Skin epidermis (tissue), 12 donors: ENCODE measurements at regions not wholly inside any gene's neighbourhood (a gene's known extent, or its start where the extent isn't known, plus 50 kb on each side); places are given as distances from the start of the nearest gene placed in this dataset.

Experiments used
- H3K27ac ChIP-seq, 21 experiments: fragments of 200-600 bp; sonication (generic) in 11 of 21; one replicate each; pipeline ENCODE4 v1.5.0; 2020; ENCODE audit warnings: mild to moderate bottlenecking in 3 of 21, inconsistent platforms in 2 of 21, moderate library complexity in 2 of 21
- H3K4me3 ChIP-seq, 7 experiments: fragments of 200-600 bp; sonication (generic) in 2 of 7; one replicate each; pipeline ENCODE4 v1.5.0; 2020; ENCODE audit warnings: inconsistent platforms in 2 of 7, mild to moderate bottlenecking in 2 of 7, moderate library complexity in 1 of 7

- no peak overlapping the region for H3K4me3 ChIP-seq
- H3K27ac ChIP-seq, result peak overlapping the region in 1 of 21 experiments; percentile 16
Measured at GRCh38 chr1:55396381-55396891, 181.3 kb upstream of the USP24 start.

- no peak overlapping the region for H3K4me3 ChIP-seq
Measured at GRCh38 chr1:55388960-55389359, 173.8 kb upstream of the USP24 start.

GRCh38 chr1:55387145-55387544, 172.0 kb upstream of the USP24 start:
- Histone ChIP-seq H3K27ac (no peak overlapping the region), H3K4me3 (no peak overlapping the region)

More at GRCh38 chr1:55388960-55389359, 173.8 kb upstream of the USP24 start:
- no peak overlapping the region for H3K27ac ChIP-seq

- no peak overlapping the region for H3K4me3 ChIP-seq
- no peak overlapping the region for H3K27ac ChIP-seq
Measured at GRCh38 chr1:55386456-55386855, 171.3 kb upstream of the USP24 start.

GRCh38 chr1:55385402-55386018, 170.3 kb upstream of the USP24 start:
- no peak overlapping the region for H3K4me3 ChIP-seq
- H3K27ac ChIP-seq, result no peak overlapping the region

- H3K27ac ChIP-seq, result no peak overlapping the region
Measured at GRCh38 chr1:55384637-55385036, 169.5 kb upstream of the USP24 start.

GRCh38 chr1:55382806-55383305, 167.7 kb upstream of the USP24 start:
- Histone ChIP-seq H3K4me3 (no peak overlapping the region), H3K27ac (no peak overlapping the region)

More at GRCh38 chr1:55384637-55385036, 169.5 kb upstream of the USP24 start:
- H3K4me3 ChIP-seq, result no peak overlapping the region

GRCh38 chr1:55381983-55382382, 166.8 kb upstream of the USP24 start:
- Histone ChIP-seq H3K27ac (no peak overlapping the region), H3K4me3 (no peak overlapping the region)

- H3K4me3 ChIP-seq, result no peak overlapping the region
- no peak overlapping the region for H3K27ac ChIP-seq
Measured at GRCh38 chr1:55381491-55381890, 166.3 kb upstream of the USP24 start.

- Histone ChIP-seq H3K4me3 (no peak overlapping the region), H3K27ac (no peak overlapping the region)
Measured at GRCh38 chr1:55380355-55380970, 165.3 kb upstream of the USP24 start.

- H3K4me3 ChIP-seq, result no peak overlapping the region
- H3K27ac ChIP-seq, result no peak overlapping the region
Measured at GRCh38 chr1:55378582-55378981, 163.4 kb upstream of the USP24 start.

- Histone ChIP-seq H3K27ac (no peak overlapping the region), H3K4me3 (no peak overlapping the region)
Measured at GRCh38 chr1:55376897-55377296, 161.7 kb upstream of the USP24 start.

- H3K27ac ChIP-seq, result peak overlapping the region in 8 of 21 experiments; percentile 7 to 48 (median 44)
- H3K4me3 ChIP-seq, result no peak overlapping the region
Measured at GRCh38 chr1:55375617-55376258, 160.6 kb upstream of the USP24 start.

- Histone ChIP-seq H3K27ac (peak overlapping the region in 9 of 21 experiments; percentile 7 to 52 (median 45)), H3K4me3 (no peak overlapping the region)
Measured at GRCh38 chr1:55374801-55375616, 159.8 kb upstream of the USP24 start.

- H3K4me3 ChIP-seq, result no peak overlapping the region
- H3K27ac ChIP-seq, result peak overlapping the region in 6 of 21 experiments; percentile 22 to 52 (median 33)
Measured at GRCh38 chr1:55374216-55374615, 159.1 kb upstream of the USP24 start.

- no peak overlapping the region for H3K27ac ChIP-seq
- no peak overlapping the region for H3K4me3 ChIP-seq
Measured at GRCh38 chr1:55369474-55369873, 154.3 kb upstream of the USP24 start.

- H3K27ac ChIP-seq, result no peak overlapping the region
Measured at GRCh38 chr1:55368698-55369097, 153.5 kb upstream of the USP24 start.

GRCh38 chr1:55367273-55367672, 152.1 kb upstream of the USP24 start:
- Histone ChIP-seq H3K4me3 (no peak overlapping the region), H3K27ac (no peak overlapping the region)

More at GRCh38 chr1:55368698-55369097, 153.5 kb upstream of the USP24 start:
- no peak overlapping the region for H3K4me3 ChIP-seq

- no peak overlapping the region for H3K4me3 ChIP-seq
- peak overlapping the region in 1 of 21 experiments; percentile 15 for H3K27ac ChIP-seq
Measured at GRCh38 chr1:55364216-55364615, 149.1 kb upstream of the USP24 start.

GRCh38 chr1:55363268-55363667, 148.1 kb upstream of the USP24 start:
- peak overlapping the region in 11 of 21 experiments; percentile 0 to 74 (median 42) for H3K27ac ChIP-seq
- H3K4me3 ChIP-seq, result no peak overlapping the region
